Stimulated activated naive CD4-positive, alpha-beta T cell treated with Interleukin-2 at 50 U/mL for 16 hours (primary cell): ENCODE measurements at regions not wholly inside any gene's neighbourhood (a gene's known extent, or its start where the extent isn't known, plus 50 kb on each side); places are given as distances from the start of the nearest gene placed in this dataset.

Source experiments
- DNase-seq: peaks from one replicate; lab custom pipeline; 2025; lab: John Stamatoyannopoulos, UW

- DNase-seq: no peak
Observed at GRCh38 chr2:217407362-217407761, 547.5 kb upstream of the TNP1 start.

- no peak for DNase-seq
Observed at GRCh38 chr2:217404236-217404760, 544.4 kb upstream of the TNP1 start.

- DNase-seq: no peak
Observed at GRCh38 chr2:217402761-217403383, 543.0 kb upstream of the TNP1 start.

GRCh38 chr2:217402144-217402543 lies 542.3 kb upstream of the TNP1 start:
- DNase-seq: no peak

- no peak for DNase-seq
Observed at GRCh38 chr2:217399291-217399690, 539.4 kb upstream of the TNP1 start.

GRCh38 chr2:217398860-217399259 lies 539.0 kb upstream of the TNP1 start:
- no peak for DNase-seq

- DNase-seq: no peak
Observed at GRCh38 chr2:217398101-217398500, 538.2 kb upstream of the TNP1 start.

GRCh38 chr2:217396586-217396985 lies 536.7 kb upstream of the TNP1 start:
- DNase-seq: no peak

- DNase-seq: no peak
Observed at GRCh38 chr2:217396165-217396564, 536.3 kb upstream of the TNP1 start.

- DNase-seq: no peak
Observed at GRCh38 chr2:217394510-217395351, 534.9 kb upstream of the TNP1 start.

- no peak for DNase-seq
Observed at GRCh38 chr2:217393585-217394032, 533.7 kb upstream of the TNP1 start.

GRCh38 chr2:217392930-217393584 lies 533.2 kb upstream of the TNP1 start:
- DNase-seq: no peak

- no peak for DNase-seq
Observed at GRCh38 chr2:217387776-217388387, 528.0 kb upstream of the TNP1 start.

- DNase-seq: no peak
Observed at GRCh38 chr2:217386041-217386440, 526.2 kb upstream of the TNP1 start.

GRCh38 chr2:217383620-217384019 lies 523.8 kb upstream of the TNP1 start:
- DNase-seq: no peak

GRCh38 chr2:217382794-217383193 lies 522.9 kb upstream of the TNP1 start:
- no peak for DNase-seq

- DNase-seq: no peak
Observed at GRCh38 chr2:217379807-217380206, 519.9 kb upstream of the TNP1 start.

- DNase-seq: no peak
Observed at GRCh38 chr2:217372794-217373193, 512.9 kb upstream of the TNP1 start.

GRCh38 chr2:217371781-217372213 lies 511.9 kb upstream of the TNP1 start:
- DNase-seq: no peak

- no peak for DNase-seq
Observed at GRCh38 chr2:217370391-217370790, 510.5 kb upstream of the TNP1 start.

- no peak for DNase-seq
Observed at GRCh38 chr2:217367464-217367863, 507.6 kb upstream of the TNP1 start.

- DNase-seq: no peak
Observed at GRCh38 chr2:217366966-217367365, 507.1 kb upstream of the TNP1 start.
